ENCODE measurements at regions not wholly inside any gene's neighbourhood (a gene's known extent, or its start where the extent isn't known, plus 50 kb on each side); places are given as distances from the start of the nearest gene placed in this dataset.
A peak's percentile ranks its signal among the peaks of the same experiment; 100 is the strongest.

DNA sequence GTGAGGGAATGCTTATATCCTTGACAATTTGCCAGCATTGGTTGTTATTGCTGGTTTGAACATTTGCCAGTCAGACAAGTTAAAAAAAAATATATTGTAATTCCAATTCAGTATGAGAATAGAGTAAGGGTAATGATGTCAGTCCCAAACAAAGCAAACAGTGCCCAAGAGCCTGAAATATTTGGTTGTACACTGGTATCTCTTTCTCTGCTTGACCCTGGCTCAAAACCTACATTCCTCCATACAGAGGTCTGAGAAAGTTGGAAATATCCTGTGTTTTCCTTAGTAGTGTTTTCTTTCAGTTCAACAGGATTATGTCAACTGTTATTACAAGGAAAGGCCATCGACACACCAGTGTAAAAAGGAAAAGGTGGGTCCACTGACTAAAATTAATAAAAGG, 145.6 kb downstream of the MRPL39 start:
- peak overlapping the region; percentile 48 for H2AFZ ChIP-seq (ENCODE audit: low read depth, low read length)
- H3K4me2 ChIP-seq (ENCODE audit: insufficient read depth, low read length): peak overlapping the region; percentile 6
- H3K9ac ChIP-seq (replicated peaks; ENCODE audit: extremely low read depth, insufficient read depth, low read length): no peak overlapping the region
- peak; percentile 92 for DNase-seq (ENCODE audit: low read depth, low spot score)
- peaks cover 4% of the 10 kb centered on the region for H3K4me1 ChIP-seq (ENCODE audit: control insufficient read depth, extremely low read depth, insufficient read depth, low read length)
- no peaks in the 10 kb centered on the region for H3K9me1 ChIP-seq (replicated peaks; ENCODE audit: control insufficient read depth, extremely low read depth, insufficient read depth, low read length)
- H3K36me3 ChIP-seq (ENCODE audit: control insufficient read depth in 2 of 2, extremely low read depth in 1 of 2, insufficient read depth in 2 of 2, low read length in 2 of 2): no peaks in the 10 kb centered on the region
- no peaks in the 10 kb centered on the region for H3K79me2 ChIP-seq (ENCODE audit: control insufficient read depth, insufficient read depth, low read length)
- peak; percentile 68 for FAIRE-seq
- dilution Hi-C loops (cut with MboI; ENCODE audit: extremely low pct_ligation_motif_present, low sequenced_read_pairs) (no loop called here), intact Hi-C loops (cut with micrococcal nuclease) (no loop called here)
- H3K9me3 ChIP-seq (replicated peaks; ENCODE audit: control insufficient read depth, insufficient read depth, low read length): no peaks in the 10 kb centered on the region
- H3K27ac ChIP-seq (ENCODE audit: insufficient read depth, low read depth, low read length): peak overlapping the region; percentile 32
- CTCF ChIA-PET: no interaction called here
- POLR2A ChIA-PET: no interaction called here
- BruUV-seq (replicated peaks): no TSS peak
- no peak for TF ChIP-seq MYC (IDR thresholded peaks at IDR 0.05; ENCODE audit: low read depth, low read length)
- TF ChIP-seq JUN (IDR thresholded peaks at IDR 0.05; ENCODE audit: borderline replicate concordance, insufficient read depth, insufficient read length, low read depth): no peak
- no peak for TF ChIP-seq POLR2AphosphoS5 (IDR thresholded peaks at IDR 0.05; ENCODE audit: insufficient read depth, low read depth, low read length)
- TF ChIP-seq GATA2 (IDR thresholded peaks at IDR 0.05; ENCODE audit: insufficient read depth, insufficient read length, low read depth, low read length): no peak
- no peak for TF ChIP-seq MAX (IDR thresholded peaks at IDR 0.05; ENCODE audit: insufficient read depth, insufficient read length)
- no peak for TF ChIP-seq POLR2A (IDR thresholded peaks at IDR 0.05; ENCODE audit: low read depth, low read length)
- TF ChIP-seq CTCF (IDR thresholded peaks at IDR 0.05; ENCODE audit: extremely low read depth in 1 of 2, insufficient read depth in 1 of 2, low read depth in 1 of 2, low read length in 2 of 2): no peak
- TF ChIP-seq EZH2 (IDR thresholded peaks at IDR 0.05; ENCODE audit: borderline replicate concordance, low read depth, low read length, severe bottlenecking): no peak
- no peak for TF ChIP-seq FOS (IDR thresholded peaks at IDR 0.05; ENCODE audit: borderline replicate concordance, insufficient read depth, low read length)
- no peaks in the 10 kb centered on the region for H4K20me1 ChIP-seq (replicated peaks; ENCODE audit: control insufficient read depth, extremely low read depth, insufficient read depth, low read length)
- peaks cover 0 to 2% of the 10 kb centered on the region in 2 experiments for H3K27me3 ChIP-seq (ENCODE audit: control insufficient read depth in 2 of 2, insufficient read depth in 2 of 2, low read length in 2 of 2)
- no peak overlapping the region for H3K4me3 ChIP-seq (replicated peaks in 1 of 3; ENCODE audit: insufficient read depth in 1 of 3, low read depth in 1 of 3, low read length in 3 of 3)

Data from endothelial cell of umbilical vein (primary cell).